GM12878 (cell line): ENCODE measurements at regions not wholly inside any gene's neighbourhood (a gene's known extent, or its start where the extent isn't known, plus 50 kb on each side); places are given as distances from the start of the nearest gene placed in this dataset.

Experiments
- ATAC-seq: fragments of 200-7000 bp; cut with Tn5 transposase; 3 replicates; pipeline ENCODE4 v1.9.1; 2020; ENCODE audit warnings: mild to moderate bottlenecking, moderate library complexity
- BruUV-seq: library from RNA; stranded (reverse); fragments of 400-500 nt; replicated peaks from 2 replicates; lab custom pipeline; 2021; lab: Mats Ljungman, UMichigan
- CTCF ChIA-PET: fragments of 300-600 bp; sonication (Branson Sonifier 250); formaldehyde crosslinking; extraction: SDS; loops from one replicate; lab custom pipeline; 2021; ENCODE audit warnings: inconsistent platforms; lab: Yijun Ruan, JAX
- POLR2A ChIA-PET: fragments of 350-600 bp; formaldehyde crosslinking; extraction: SDS; loops from one replicate; lab custom pipeline; 2021; ENCODE audit warnings: inconsistent platforms; lab: Charles Lee
- RAD21 ChIA-PET: fragments of 300-600 bp; sonication (Branson Sonifier 250); formaldehyde crosslinking; loops from one replicate; lab custom pipeline; 2023; ENCODE audit warnings: antibody characterized with exemption; ENCODE audit not compliant: unreplicated experiment; lab: Charles Lee
- SMC1A ChIA-PET: fragments of 300-600 bp; sonication (Branson Sonifier 250); formaldehyde crosslinking; loops from one replicate; lab custom pipeline; 2023; ENCODE audit not compliant: unreplicated experiment, uncharacterized antibody; lab: Charles Lee
- DNase-seq: peaks from one replicate; pipeline ENCODE4 v3.0.0-alpha.2; 2011; ENCODE audit warnings: low read depth, low spot score
- FAIRE-seq: peaks from 3 replicates; lab custom pipeline; 2011; peaks lifted over from hg19 to GRCh38; lab: Jason Lieb, UNC
- H2AFZ ChIP-seq: 2 replicates; pipeline ENCODE4 v1.6.0; 2011; ENCODE audit warnings: low read depth, low read length, control low read depth; ENCODE audit not compliant: control insufficient read depth
- H3K27ac ChIP-seq: 2 replicates; pipeline ENCODE4 v1.5.1; 2011; ENCODE audit warnings: control low read depth; ENCODE audit not compliant: control insufficient read depth, insufficient read depth
- H3K27me3 ChIP-seq, 2 experiments: replicated peaks in 1 of 2; 2 replicates each; pipeline versions ENCODE4 v1.6.0 to v1.6.1; 2011; ENCODE audit warnings: low read length in 1 of 2; ENCODE audit not compliant: control insufficient read depth in 2 of 2, insufficient read depth in 2 of 2
- H3K36me3 ChIP-seq, 2 experiments: 2 replicates each; pipeline ENCODE4 v1.5.1; 2011; ENCODE audit warnings: low read length in 1 of 2; ENCODE audit not compliant: control insufficient read depth in 2 of 2, insufficient read depth in 2 of 2
- H3K4me1 ChIP-seq: 2 replicates; pipeline ENCODE4 v1.6.1; 2011; ENCODE audit warnings: mild to moderate bottlenecking, low read length, moderate library complexity, mixed read lengths; ENCODE audit not compliant: control insufficient read depth, insufficient read depth
- H3K4me2 ChIP-seq: 2 replicates; pipeline ENCODE4 v1.6.0; 2011; ENCODE audit warnings: control low read depth; ENCODE audit not compliant: control insufficient read depth, insufficient read depth
- H3K4me3 ChIP-seq: fragments of 200-600 bp; sonication (generic); 2 replicates; pipeline ENCODE4 v1.5.1; 2016
- H3K79me2 ChIP-seq: 2 replicates; pipeline ENCODE4 v1.6.0; 2011; ENCODE audit warnings: low read length; ENCODE audit not compliant: control insufficient read depth, insufficient read depth
- H3K9ac ChIP-seq: 2 replicates; pipeline ENCODE4 v1.8.0; 2011; ENCODE audit warnings: low read length, control low read depth, mixed read lengths; ENCODE audit not compliant: control insufficient read depth, insufficient read depth
- H3K9me3 ChIP-seq: replicated peaks from 3 replicates; pipeline ENCODE4 v1.5.1; 2011; ENCODE audit warnings: mild to moderate bottlenecking, low read length; ENCODE audit not compliant: control insufficient read depth, insufficient read depth
- H4K20me1 ChIP-seq: 2 replicates; pipeline ENCODE4 v1.6.0; 2011; ENCODE audit not compliant: control insufficient read depth, insufficient read depth
- CHD1 ChIP-seq: IDR thresholded peaks from 2 replicates; pipeline ENCODE4 v1.6.1; 2012; ENCODE audit warnings: low read depth, low read length, improper control_type of control experiment
- DPF2 ChIP-seq: fragments of 450-650 bp; IDR thresholded peaks from 2 replicates; pipeline ENCODE4 v1.6.1; 2017; ENCODE audit warnings: mild to moderate bottlenecking
- EP300 ChIP-seq, 2 experiments: fragments of 150-350 bp in 1 of 2; IDR thresholded peaks; 2 replicates each; pipeline ENCODE4 v1.6.1; 2011 to 2012; ENCODE audit warnings: low read depth in 2 of 2, low read length in 2 of 2, borderline replicate concordance in 1 of 2, improper control_type of control experiment in 1 of 2, inconsistent platforms in 1 of 2; ENCODE audit not compliant: control insufficient read depth in 1 of 2
- FOXK2 ChIP-seq: fragments of 450-650 bp; IDR thresholded peaks from 2 replicates; pipeline ENCODE4 v1.6.1; 2017; ENCODE audit warnings: mild to moderate bottlenecking, moderate library complexity
- HCFC1 ChIP-seq: fragments of 150-350 bp; IDR thresholded peaks from 2 replicates; pipeline ENCODE4 v1.6.1; 2014; ENCODE audit warnings: low read length
- HDAC6 ChIP-seq: fragments of 200-600 bp; sonication (generic); IDR thresholded peaks from one replicate; pipeline ENCODE4 v1.8.0; 2017; ENCODE audit warnings: antibody characterized with exemption; ENCODE audit not compliant: unreplicated experiment
- NR2C2 ChIP-seq: IDR thresholded peaks from 2 replicates; pipeline ENCODE4 v1.6.1; 2011; ENCODE audit warnings: borderline replicate concordance, low read depth; ENCODE audit not compliant: control insufficient read depth, insufficient read length
- POU2F2 ChIP-seq: IDR thresholded peaks from 3 replicates; pipeline ENCODE4 v1.6.1; 2011; ENCODE audit warnings: low read depth, mild to moderate bottlenecking, low read length, borderline replicate concordance
- TBL1XR1 ChIP-seq: IDR thresholded peaks from 2 replicates; pipeline ENCODE4 v1.6.1; 2012; ENCODE audit warnings: low read depth, low read length, improper control_type of control experiment
- TCF7 ChIP-seq: IDR thresholded peaks from 2 replicates; pipeline ENCODE4 v1.6.1; 2014; ENCODE audit warnings: antibody characterized with exemption, borderline replicate concordance
- ZBED1 ChIP-seq: IDR thresholded peaks from 2 replicates; pipeline ENCODE4 v1.6.1; 2016; ENCODE audit warnings: borderline replicate concordance
- ZNF24 ChIP-seq: fragments of 450-650 bp; IDR thresholded peaks from 2 replicates; pipeline ENCODE4 v1.6.1; 2017; ENCODE audit warnings: antibody characterized with exemption, mild to moderate bottlenecking
- ZNF622 ChIP-seq: fragments of 450-650 bp; IDR thresholded peaks from 2 replicates; pipeline ENCODE4 v1.6.1; 2017; ENCODE audit warnings: mild to moderate bottlenecking, inconsistent platforms
- WGBS: methylation state at CpG from one replicate; pipeline ENCODE4 v1.1.6; 2016; ENCODE audit warnings: low lambda C conversion rate; ENCODE audit not compliant: insufficient replicate concordance, insufficient coverage; ENCODE audit errors: missing lambda C conversion rate; 5-methylcytosine and 5-hydroxymethylcytosine counted together
- in situ Hi-C: fragments of 300-500 bp; cut with MboI; formaldehyde crosslinking; loops from 9 replicates; pipeline ENCODE4 v1.14.3; 2018; ENCODE audit warnings: mixed read lengths
- intact Hi-C: fragments of 100-400 bp; cut with micrococcal nuclease; formaldehyde crosslinking; loops from one replicate; pipeline ENCODE4 v1.14.2; 2022; ENCODE audit not compliant: unreplicated experiment

DNA sequence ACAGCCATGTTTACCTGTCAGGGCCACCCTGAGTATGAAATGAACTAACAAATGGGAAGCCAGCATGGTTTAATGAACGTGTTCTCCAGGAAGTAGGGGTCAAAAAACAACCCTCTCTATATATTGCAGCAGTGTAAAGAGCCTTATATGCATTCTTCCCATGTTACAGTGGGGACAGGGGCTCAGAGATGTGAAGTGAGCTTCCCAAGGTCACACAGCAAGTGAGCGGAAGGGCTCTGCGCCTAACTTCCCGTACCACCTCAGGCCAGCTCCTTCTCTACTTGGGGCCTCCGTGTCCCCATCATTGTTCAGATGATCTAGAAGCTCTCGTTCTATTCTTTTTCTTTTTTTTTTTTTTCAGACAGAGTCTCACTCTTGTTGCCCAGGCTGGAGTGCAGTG, 105.1 kb upstream of the MAP1LC3B2 start (continued):
- no peak for TF ChIP-seq NR2C2
- TF ChIP-seq DPF2, result no peak
- TF ChIP-seq ZNF24, result no peak
- no peak for TF ChIP-seq FOXK2

GRCh38 chr12:116454950-116455447, 104.2 kb upstream of the MAP1LC3B2 start:
- in situ Hi-C loops (no loop called here), intact Hi-C loops (no loop called here)
- Histone ChIP-seq H3K4me2 (no peak overlapping the region), H3K27ac (no peak overlapping the region), H3K79me2 (no peaks in the 10 kb centered on the region), H3K4me1 (peaks cover 4% of the 10 kb centered on the region), H3K4me3 (no peak overlapping the region), H3K9me3 (no peaks in the 10 kb centered on the region), H4K20me1 (no peaks in the 10 kb centered on the region), H3K27me3 (peaks cover 0 to 4% of the 10 kb centered on the region in 2 experiments; a peak in 1 of 4 replicates), H3K36me3 (no peaks in the 10 kb centered on the region), H2AFZ (no peak overlapping the region), H3K9ac (no peak overlapping the region)
- no TSS peak for BruUV-seq
- 52% methylated on average over 7 of the region's 7 CpGs for WGBS
- FAIRE-seq, result no peak
- ChIA-PET CTCF (no interaction called here), POLR2A (interaction anchor here (0.5 kb wide), 1 partner anchor 105 kb away, joined by 4 read pairs; no protein-coding TSS in a partner anchor), RAD21 (no interaction called here), SMC1A (no interaction called here)
- no peak for DNase-seq
- TF ChIP-seq EP300 (IDR thresholded peaks at IDR 0.05; ENCODE audit: borderline replicate concordance in 1 of 2, control insufficient read depth in 1 of 2, low read depth in 2 of 2, low read length in 2 of 2), result no peak
- no peak for TF ChIP-seq HCFC1
- TF ChIP-seq ZNF622, result no peak
- no peak for TF ChIP-seq DPF2
- no peak for TF ChIP-seq CHD1
- TF ChIP-seq TBL1XR1, result no peak
- no peak for TF ChIP-seq ZBED1
- no peak for TF ChIP-seq TCF7
- TF ChIP-seq POU2F2, result no peak
- no peak for TF ChIP-seq HDAC6
- ATAC-seq, result no peak
